Activated CD4-positive, alpha-beta T cell treated with anti-CD3 and anti-CD28 coated beads for 36 hours (primary cell): ENCODE measurements at regions not wholly inside any gene's neighbourhood (a gene's known extent, or its start where the extent isn't known, plus 50 kb on each side); places are given as distances from the start of the nearest gene placed in this dataset.
"Not testable (repeated sequence)": the region's sequence is repeated elsewhere in the genome, so short reads cannot be mapped to it uniquely, and the experiment has no call there.

ENCODE experiments used
- ATAC-seq: fragments of 200-7000 bp; cut with Tn5 transposase; one replicate; pipeline ENCODE4 v1.10.0; 2021; ENCODE audit warnings: mild to moderate bottlenecking, moderate library complexity
- CTCF ChIA-PET: fragments of 350-600 bp; sonication (Branson Sonifier 250); formaldehyde crosslinking; loops from one replicate; lab custom pipeline; 2021; ENCODE audit warnings: antibody characterized with exemption; lab: Charles Lee
- POLR2A ChIA-PET: fragments of 350-600 bp; sonication (Branson Sonifier 250); formaldehyde crosslinking; loops from one replicate; lab custom pipeline; 2021; ENCODE audit warnings: antibody characterized with exemption, inconsistent platforms; lab: Charles Lee
- DNase-seq: peaks from one replicate; pipeline ENCODE4 v3.0.0-alpha.2; 2020
- H3K27ac Mint-ChIP-seq: one replicate; pipeline ENCODE4 v1.8.0; 2021; ENCODE audit warnings: mixed read lengths
- H3K27me3 Mint-ChIP-seq: one replicate; pipeline ENCODE4 v1.8.0; 2021; ENCODE audit warnings: mixed read lengths
- H3K36me3 Mint-ChIP-seq: one replicate; pipeline ENCODE4 v1.8.0; 2021; ENCODE audit warnings: low read depth, mixed read lengths
- H3K4me1 Mint-ChIP-seq: one replicate; pipeline ENCODE4 v1.8.0; 2021; ENCODE audit warnings: mixed read lengths
- H3K4me3 Mint-ChIP-seq: one replicate; pipeline ENCODE4 v1.8.0; 2021; ENCODE audit warnings: mild to moderate bottlenecking, moderate library complexity, mixed read lengths
- H3K9me3 Mint-ChIP-seq: one replicate; pipeline ENCODE4 v1.8.0; 2021; ENCODE audit warnings: low read depth, mixed read lengths
- intact Hi-C, 2 experiments: fragments of 100-400 bp; cut with DNase I in 1 of 2; cut with micrococcal nuclease in 1 of 2; formaldehyde crosslinking; loops; one replicate each; pipeline versions ENCODE4 v1.14.2 to v1.15.1; 2022 to 2024; cut with DNase I, micrococcal nuclease

DNA sequence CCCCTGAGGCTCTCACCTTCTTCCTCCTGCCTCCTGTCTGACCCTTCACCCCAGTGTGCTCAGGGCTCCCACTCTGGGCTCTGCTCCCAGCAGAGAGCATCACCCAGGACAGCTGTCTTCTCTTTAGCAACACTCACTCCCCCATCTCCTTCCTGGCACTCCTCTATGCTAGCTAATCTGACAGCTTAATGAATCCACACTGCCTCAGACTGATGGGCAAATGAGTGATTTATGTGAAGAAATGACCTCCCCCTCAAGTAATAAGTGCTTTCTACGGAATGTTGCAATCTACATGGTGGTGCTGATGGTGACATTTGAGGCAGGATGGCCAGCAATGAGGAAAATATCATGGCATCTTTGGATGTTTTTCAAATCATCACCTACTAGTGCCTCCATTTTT, 83.6 kb downstream of the LSM3 start:
- Mint-ChIP-seq H3K4me1 (no peaks in the 10 kb centered on the region), H3K36me3 (no peaks in the 10 kb centered on the region), H3K9me3 (no peaks in the 10 kb centered on the region), H3K4me3 (no peak overlapping the region), H3K27me3 (no peaks in the 10 kb centered on the region), H3K27ac (no peak overlapping the region)
- DNase-seq (no peak), ATAC-seq (no peak)
- CTCF ChIA-PET, result interaction anchor here (0.7 to 3.0 kb wide), 10 partner anchors 10 to 365 kb away, joined by 3 to 19 read pairs (median 3); no protein-coding TSS in a partner anchor
- POLR2A ChIA-PET, result no interaction called here
- intact Hi-C loops, result loop anchor here in 1 of 2 experiments (10.0 kb wide), 1 partner anchor 367 kb away; no protein-coding TSS in a partner anchor

DNA sequence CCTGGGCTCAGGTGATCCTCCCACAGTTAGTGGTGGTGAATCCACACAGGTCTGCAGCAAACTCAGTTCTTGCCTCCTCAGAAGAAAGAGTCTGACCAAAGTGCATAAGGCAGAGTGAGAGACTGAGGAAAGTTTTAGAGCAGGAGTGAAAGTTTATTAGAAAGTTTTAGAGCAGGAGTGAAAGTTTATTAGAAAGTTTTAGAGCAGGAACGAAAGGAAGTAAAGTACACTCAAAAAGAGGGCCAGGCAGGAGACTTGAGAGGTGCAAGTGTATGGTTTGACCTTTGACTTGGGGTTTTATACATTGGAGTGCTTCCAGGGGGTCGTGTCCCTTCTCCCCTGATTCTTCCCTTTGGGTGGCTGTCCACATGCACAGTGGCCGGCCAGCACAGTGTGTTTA, 84.2 kb downstream of the LSM3 start:
- Mint-ChIP-seq H3K27ac (no peak overlapping the region), H3K4me3 (no peak overlapping the region)
- ATAC-seq, result no peak

GRCh38 chr3:14263317-14264005, 84.8 kb downstream of the LSM3 start:
- intact Hi-C loops, result loop anchor here in 1 of 2 experiments (10.0 kb wide), 1 partner anchor 369 kb away; no protein-coding TSS in a partner anchor
- H3K4me3 Mint-ChIP-seq, result no peak overlapping the region

More for the DNA sequence above, 84.2 kb downstream of the LSM3 start:
- H3K27me3 Mint-ChIP-seq, result no peaks in the 10 kb centered on the region
- intact Hi-C loops, result loop anchor here in 1 of 2 experiments (10.0 kb wide), 1 partner anchor 368 kb away; no protein-coding TSS in a partner anchor
- CTCF ChIA-PET, result interaction anchor here (1.2 to 3.0 kb wide), 2 partner anchors 205 to 287 kb away, joined by 3 to 19 read pairs; no protein-coding TSS in a partner anchor
- POLR2A ChIA-PET, result no interaction called here
- no peak for DNase-seq
- no peaks in the 10 kb centered on the region for H3K9me3 Mint-ChIP-seq
- H3K4me1 Mint-ChIP-seq, result no peaks in the 10 kb centered on the region
- H3K36me3 Mint-ChIP-seq, result no peaks in the 10 kb centered on the region

GRCh38 chr3:14265246-14265962, 86.8 kb downstream of the LSM3 start:
- Mint-ChIP-seq H3K27me3 (no peaks in the 10 kb centered on the region), H3K27ac (no peak overlapping the region), H3K9me3 (no peaks in the 10 kb centered on the region), H3K36me3 (no peaks in the 10 kb centered on the region), H3K4me1 (no peaks in the 10 kb centered on the region), H3K4me3 (no peak overlapping the region)
- DNase-seq, result no peak
- intact Hi-C loops, result loop anchor here in 1 of 2 experiments (10.0 kb wide), 1 partner anchor 371 kb away; no protein-coding TSS in a partner anchor
- CTCF ChIA-PET, result interaction anchor here (0.8 to 1.0 kb wide), 2 partner anchors 16 to 202 kb away, joined by 3 to 4 read pairs; no protein-coding TSS in a partner anchor
- no peak for ATAC-seq
- POLR2A ChIA-PET, result no interaction called here

More at GRCh38 chr3:14263317-14264005, 84.8 kb downstream of the LSM3 start:
- no peaks in the 10 kb centered on the region for H3K27me3 Mint-ChIP-seq
- H3K27ac Mint-ChIP-seq, result no peak overlapping the region
- H3K9me3 Mint-ChIP-seq, result no peaks in the 10 kb centered on the region
- ATAC-seq (no peak), DNase-seq (no peak)
- POLR2A ChIA-PET, result no interaction called here
- H3K36me3 Mint-ChIP-seq, result no peaks in the 10 kb centered on the region
- no peaks in the 10 kb centered on the region for H3K4me1 Mint-ChIP-seq
- CTCF ChIA-PET, result interaction anchor here (1.2 kb wide), 1 partner anchor 286 kb away, joined by 3 read pairs; no protein-coding TSS in a partner anchor

GRCh38 chr3:14266361-14266760, 87.7 kb downstream of the LSM3 start:
- DNase-seq (no peak), ATAC-seq (no peak)
- no peaks in the 10 kb centered on the region for H3K4me1 Mint-ChIP-seq
- H3K27me3 Mint-ChIP-seq, result peaks cover 2% of the 10 kb centered on the region
- ChIA-PET CTCF (interaction anchor here (0.8 to 1.0 kb wide), 2 partner anchors 17 to 201 kb away, joined by 3 to 4 read pairs; no protein-coding TSS in a partner anchor), POLR2A (no interaction called here)
- no peak overlapping the region for H3K27ac Mint-ChIP-seq
- H3K36me3 Mint-ChIP-seq, result no peaks in the 10 kb centered on the region
- H3K4me3 Mint-ChIP-seq, result no peak overlapping the region
- no peaks in the 10 kb centered on the region for H3K9me3 Mint-ChIP-seq
- intact Hi-C loops, result loop anchor here in 1 of 2 experiments (10.0 kb wide), 1 partner anchor 372 kb away; no protein-coding TSS in a partner anchor

GRCh38 chr3:14267976-14268375, 89.4 kb downstream of the LSM3 start:
- Mint-ChIP-seq H3K27me3 (peaks cover 2% of the 10 kb centered on the region), H3K9me3 (no peaks in the 10 kb centered on the region), H3K4me3 (no peak overlapping the region), H3K27ac (no peak overlapping the region), H3K4me1 (no peaks in the 10 kb centered on the region), H3K36me3 (no peaks in the 10 kb centered on the region)
- no peak for DNase-seq
- no peak for ATAC-seq
- ChIA-PET CTCF (interaction anchor here (0.7 kb wide), 1 partner anchor 100 kb away, joined by 3 read pairs; no protein-coding TSS in a partner anchor), POLR2A (no interaction called here)
- intact Hi-C loops, result loop anchor here in 1 of 2 experiments (10.0 kb wide), 1 partner anchor 373 kb away; no protein-coding TSS in a partner anchor

GRCh38 chr3:14268897-14269296, 90.3 kb downstream of the LSM3 start:
- no peak overlapping the region for H3K4me3 Mint-ChIP-seq
- H3K9me3 Mint-ChIP-seq, result no peaks in the 10 kb centered on the region
- ATAC-seq, result no peak
- H3K27me3 Mint-ChIP-seq, result peaks cover 2% of the 10 kb centered on the region
- CTCF ChIA-PET, result no interaction called here
- POLR2A ChIA-PET, result no interaction called here
- no peak for DNase-seq
- H3K27ac Mint-ChIP-seq, result no peak overlapping the region
- intact Hi-C loops, result loop anchor here in 1 of 2 experiments (10.0 kb wide), 1 partner anchor 374 kb away; no protein-coding TSS in a partner anchor
- H3K4me1 Mint-ChIP-seq, result no peaks in the 10 kb centered on the region
- no peaks in the 10 kb centered on the region for H3K36me3 Mint-ChIP-seq

DNA sequence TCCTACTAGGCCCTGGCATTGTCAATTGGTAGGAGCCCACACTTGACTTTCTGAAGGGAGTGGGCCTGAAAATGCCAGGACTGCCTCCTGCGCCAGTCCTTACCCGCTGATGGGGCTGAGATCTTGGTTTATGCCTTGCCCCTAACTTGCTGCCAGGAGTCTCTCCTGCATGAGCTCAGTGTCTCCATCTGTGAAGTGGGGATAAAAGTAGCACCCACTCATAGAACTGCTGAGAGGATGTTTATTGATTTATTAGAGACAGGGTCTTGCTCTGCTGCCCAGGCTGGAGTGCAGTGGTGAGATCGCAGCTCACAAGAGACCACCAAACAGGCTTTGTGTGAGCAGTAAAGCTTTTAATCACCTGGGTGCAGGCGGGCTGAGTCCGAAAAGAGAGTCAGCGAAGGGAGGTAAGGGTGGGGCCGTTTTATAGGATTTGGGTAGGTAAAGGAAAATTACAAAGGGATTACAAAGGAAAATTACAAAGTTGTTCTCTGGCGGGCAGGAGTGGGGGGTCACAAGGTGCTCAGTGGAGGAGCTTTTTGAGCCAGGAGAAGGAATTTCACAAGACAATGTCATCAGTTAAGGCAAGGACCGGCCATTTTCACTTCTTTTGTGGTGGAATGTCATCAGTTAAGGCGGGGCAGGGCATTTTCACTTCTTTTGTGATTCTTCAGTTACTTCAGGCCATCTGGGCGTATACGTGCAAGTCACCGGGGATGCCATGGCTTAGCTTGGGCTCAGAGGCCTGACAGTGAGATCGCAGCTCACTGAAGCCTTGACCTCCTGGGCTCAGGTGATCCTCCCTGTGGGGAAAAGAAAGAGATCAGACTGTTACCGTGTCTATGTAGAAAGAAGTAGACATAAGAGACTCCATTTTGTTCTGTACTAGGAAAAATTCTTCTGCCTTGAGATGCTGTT, 93.7 kb downstream of the LSM3 start:
- H3K36me3 Mint-ChIP-seq, H3K4me1 Mint-ChIP-seq, H3K27ac Mint-ChIP-seq, ATAC-seq, H3K4me3 Mint-ChIP-seq, intact Hi-C loops, POLR2A ChIA-PET, H3K27me3 Mint-ChIP-seq, DNase-seq, H3K9me3 Mint-ChIP-seq: not testable (repeated sequence)
- CTCF ChIA-PET, result interaction anchor here (0.7 to 1.8 kb wide), 2 partner anchors 11 to 72 kb away, joined by 3 to 6 read pairs; no protein-coding TSS in a partner anchor

- H3K4me1 Mint-ChIP-seq, H3K4me3 Mint-ChIP-seq, H3K27me3 Mint-ChIP-seq, ATAC-seq, intact Hi-C loops, DNase-seq, H3K36me3 Mint-ChIP-seq, H3K27ac Mint-ChIP-seq, POLR2A ChIA-PET, H3K9me3 Mint-ChIP-seq: not testable (repeated sequence)
- CTCF ChIA-PET, result interaction anchor here (1.0 kb wide), 1 partner anchor 12 kb away, joined by 3 read pairs; no protein-coding TSS in a partner anchor
These were observed 94.4 kb downstream of the LSM3 start for GRCh38 chr3:14272959-14273560.

GRCh38 chr3:14273901-14274611, 95.4 kb downstream of the LSM3 start:
- Mint-ChIP-seq H3K9me3 (no peaks in the 10 kb centered on the region), H3K36me3 (no peaks in the 10 kb centered on the region), H3K27me3 (peaks cover 2% of the 10 kb centered on the region), H3K4me1 (no peaks in the 10 kb centered on the region), H3K4me3 (no peak overlapping the region), H3K27ac (no peak overlapping the region)
- DNase-seq (peak; percentile 28), ATAC-seq (no peak)
- CTCF ChIA-PET, result interaction anchor here (0.6 to 1.0 kb wide), 3 partner anchors 13 to 194 kb away, joined by 3 read pairs; no protein-coding TSS in a partner anchor
- POLR2A ChIA-PET, result no interaction called here
- intact Hi-C loops, result no loop called here
